Activated B cell treated with CpG ODN at 0.5 μM for 24 hours (primary cell): ENCODE measurements at regions not wholly inside any gene's neighbourhood (a gene's known extent, or its start where the extent isn't known, plus 50 kb on each side); places are given as distances from the start of the nearest gene placed in this dataset.

Source experiments
- ATAC-seq: fragments of 200-7000 bp; cut with Tn5 transposase; one replicate; pipeline ENCODE4 v1.10.0; 2021; ENCODE audit warnings: low read depth, mild to moderate bottlenecking, moderate library complexity
- CTCF ChIA-PET: fragments of 350-600 bp; sonication (Branson Sonifier 250); formaldehyde crosslinking; loops from one replicate; lab custom pipeline; 2021; ENCODE audit warnings: antibody characterized with exemption; lab: Charles Lee
- POLR2A ChIA-PET: fragments of 350-600 bp; sonication (Branson Sonifier 250); formaldehyde crosslinking; loops from one replicate; lab custom pipeline; 2021; ENCODE audit warnings: antibody characterized with exemption; lab: Charles Lee
- DNase-seq: peaks from one replicate; pipeline ENCODE4 v3.0.0; 2022
- H3K27ac Mint-ChIP-seq: one replicate; pipeline ENCODE4 v1.8.0; 2020; ENCODE audit warnings: mixed read lengths
- H3K27me3 Mint-ChIP-seq: one replicate; pipeline ENCODE4 v1.8.0; 2021; ENCODE audit warnings: mixed read lengths
- H3K36me3 Mint-ChIP-seq: one replicate; pipeline ENCODE4 v1.8.0; 2021; ENCODE audit warnings: low read depth, mixed read lengths
- H3K4me1 Mint-ChIP-seq: one replicate; pipeline ENCODE4 v1.8.0; 2021; ENCODE audit warnings: mixed read lengths
- H3K4me3 Mint-ChIP-seq: one replicate; pipeline ENCODE4 v1.8.0; 2020; ENCODE audit warnings: mild to moderate bottlenecking, mixed read lengths
- H3K9me3 Mint-ChIP-seq: one replicate; pipeline ENCODE4 v1.8.0; 2020; ENCODE audit warnings: mixed read lengths
- CTCF ChIP-seq: fragments of 200-600 bp; IDR thresholded peaks from one replicate; pipeline ENCODE4 v1.8.0; 2022; ENCODE audit warnings: antibody characterized with exemption, mild to moderate bottlenecking
- intact Hi-C: fragments of 100-400 bp; cut with micrococcal nuclease; formaldehyde crosslinking; loops from one replicate; pipeline ENCODE4 v1.15.1; 2024

GRCh38 chr6:33967966-33968724 lies 164.3 kb upstream of the MLN start:
- TF ChIP-seq CTCF, result no peak
- Mint-ChIP-seq H3K27ac (no peak overlapping the region), H3K36me3 (peaks cover 2% of the 10 kb centered on the region), H3K9me3 (peaks cover 2% of the 10 kb centered on the region), H3K4me3 (no peak overlapping the region), H3K27me3 (peaks cover 45% of the 10 kb centered on the region), H3K4me1 (no peaks in the 10 kb centered on the region)
- intact Hi-C loops, result no loop called here
- no peak for DNase-seq
- no peak for ATAC-seq
- POLR2A ChIA-PET, result no interaction called here
- CTCF ChIA-PET, result no interaction called here

- no peak for TF ChIP-seq CTCF
- POLR2A ChIA-PET, result no interaction called here
- CTCF ChIA-PET, result no interaction called here
- DNase-seq (no peak), ATAC-seq (no peak)
- Mint-ChIP-seq H3K27ac (no peak overlapping the region), H3K4me3 (no peak overlapping the region), H3K9me3 (peaks cover 2% of the 10 kb centered on the region), H3K27me3 (peaks cover 46% of the 10 kb centered on the region), H3K4me1 (no peaks in the 10 kb centered on the region), H3K36me3 (peaks cover 2% of the 10 kb centered on the region)
- intact Hi-C loops, result no loop called here
Measured at GRCh38 chr6:33967265-33967767, 163.5 kb upstream of the MLN start.

GRCh38 chr6:33966536-33966935 lies 162.7 kb upstream of the MLN start:
- no peak overlapping the region for H3K27ac Mint-ChIP-seq
- CTCF ChIA-PET, result no interaction called here
- DNase-seq (no peak), ATAC-seq (no peak)
- H3K27me3 Mint-ChIP-seq, result peaks cover 44% of the 10 kb centered on the region
- no peaks in the 10 kb centered on the region for H3K36me3 Mint-ChIP-seq
- POLR2A ChIA-PET, result no interaction called here
- no peak for TF ChIP-seq CTCF
- H3K4me3 Mint-ChIP-seq, result no peak overlapping the region
- no peaks in the 10 kb centered on the region for H3K4me1 Mint-ChIP-seq
- intact Hi-C loops, result no loop called here
- H3K9me3 Mint-ChIP-seq, result no peaks in the 10 kb centered on the region

GRCh38 chr6:33965766-33966165 lies 162.0 kb upstream of the MLN start:
- CTCF ChIA-PET, result no interaction called here
- Mint-ChIP-seq H3K36me3 (no peaks in the 10 kb centered on the region), H3K27me3 (peaks cover 44% of the 10 kb centered on the region), H3K27ac (no peak overlapping the region), H3K4me3 (no peak overlapping the region), H3K4me1 (no peaks in the 10 kb centered on the region), H3K9me3 (no peaks in the 10 kb centered on the region)
- DNase-seq, result no peak
- POLR2A ChIA-PET, result no interaction called here
- intact Hi-C loops, result no loop called here
- TF ChIP-seq CTCF, result no peak
- no peak for ATAC-seq

GRCh38 chr6:33964387-33964786 lies 160.6 kb upstream of the MLN start:
- Mint-ChIP-seq H3K4me1 (no peaks in the 10 kb centered on the region), H3K27me3 (peaks cover 41% of the 10 kb centered on the region), H3K9me3 (no peaks in the 10 kb centered on the region), H3K27ac (no peak overlapping the region), H3K36me3 (no peaks in the 10 kb centered on the region), H3K4me3 (no peak overlapping the region)
- no peak for TF ChIP-seq CTCF
- ATAC-seq (no peak), DNase-seq (no peak)
- intact Hi-C loops, result no loop called here
- POLR2A ChIA-PET, result no interaction called here
- CTCF ChIA-PET, result no interaction called here
